HepG2 (cell line): ENCODE measurements at regions not wholly inside any gene's neighbourhood (a gene's known extent, or its start where the extent isn't known, plus 50 kb on each side); places are given as distances from the start of the nearest gene placed in this dataset.

Experiments used
- AGO2 ChIP-seq: fragments of 200-400 bp; formaldehyde crosslinking; optimal IDR thresholded peaks from 2 replicates; pipeline ENCODE3; 2017; ENCODE audit warnings: mild to moderate bottlenecking, low read depth, low read length, moderate library complexity
- CC2D1A ChIP-seq: sonication (generic); formaldehyde crosslinking; IDR thresholded peaks from 2 replicates; pipeline ENCODE4 v1.8.1; 2023; ENCODE audit warnings: mild to moderate bottlenecking, missing genetic modification reagents
- POLR2A ChIP-seq, 2 experiments: IDR thresholded peaks; 2 replicates each; pipeline ENCODE4 v1.6.1; 2011; ENCODE audit warnings: low read depth in 2 of 2, low read length in 2 of 2, mild to moderate bottlenecking in 1 of 2, moderate library complexity in 1 of 2; ENCODE audit not compliant: insufficient read depth in 1 of 2
- RAD21 ChIP-seq: fragments of 450-650 bp; formaldehyde crosslinking; IDR thresholded peaks from 2 replicates; pipeline ENCODE4 v1.5.0; 2020; ENCODE audit warnings: mild to moderate bottlenecking
- ZNF766 ChIP-seq: sonication (generic); formaldehyde crosslinking; IDR thresholded peaks from 2 replicates; pipeline ENCODE4 v1.5.0; 2020; ENCODE audit warnings: missing genetic modification reagents, borderline replicate concordance
- TF ChIP-seq, protein P1 (sequence below), 2 experiments: fragments of 450-650 bp in 1 of 2; sonication (generic) in 1 of 2; formaldehyde crosslinking; IDR thresholded peaks; 2 replicates each; pipeline versions ENCODE4 v1.5.0 to v1.8.0; 2020 to 2022; ENCODE audit warnings: mild to moderate bottlenecking in 1 of 2, missing genetic modification reagents in 1 of 2
- TF ChIP-seq, protein P2 (sequence below): sonication (generic); formaldehyde crosslinking; IDR thresholded peaks from 2 replicates; pipeline ENCODE4 v1.4.0; 2020; ENCODE audit warnings: mild to moderate bottlenecking, low read depth, missing genetic modification reagents
- TF ChIP-seq, protein P3 (sequence below): sonication (generic); formaldehyde crosslinking; IDR thresholded peaks from 2 replicates; pipeline ENCODE4 v1.8.0; 2022; ENCODE audit warnings: missing genetic modification reagents, mild to moderate bottlenecking, borderline replicate concordance
- TF ChIP-seq, protein P4 (sequence below): sonication (generic); formaldehyde crosslinking; IDR thresholded peaks from 2 replicates; pipeline ENCODE4 v1.4.0; 2020; ENCODE audit warnings: missing genetic modification reagents
- TF ChIP-seq, protein P5 (sequence below): sonication (generic); formaldehyde crosslinking; IDR thresholded peaks from 2 replicates; pipeline ENCODE4 v1.5.0; 2020; ENCODE audit warnings: mild to moderate bottlenecking, missing genetic modification reagents, moderate library complexity
- TF ChIP-seq, protein P6 (sequence below): sonication (generic); formaldehyde crosslinking; IDR thresholded peaks from 2 replicates; pipeline ENCODE4 v1.5.1; 2020; ENCODE audit warnings: missing genetic modification reagents, mild to moderate bottlenecking, borderline replicate concordance

DNA sequence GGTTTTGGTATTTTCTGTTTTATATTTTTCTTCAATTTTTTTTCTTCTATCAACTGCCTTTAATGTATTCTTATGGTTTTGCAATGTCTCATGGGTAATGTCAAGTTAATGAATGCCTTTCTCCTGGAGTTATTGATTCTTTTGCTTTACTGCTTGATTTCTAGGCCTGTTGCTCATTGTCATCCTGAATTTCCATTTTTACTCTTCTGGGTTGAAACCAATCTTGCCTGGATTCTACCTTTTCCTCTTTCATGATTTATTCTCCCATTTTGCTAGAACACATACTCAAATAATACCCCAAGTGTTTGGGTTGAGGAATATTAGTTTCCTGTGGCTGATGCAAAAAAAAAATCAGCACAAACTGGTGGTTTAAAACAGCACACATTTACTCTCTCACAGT lies 315.2 kb upstream of the PDZRN3 start:
- TF ChIP-seq, protein P1, sequence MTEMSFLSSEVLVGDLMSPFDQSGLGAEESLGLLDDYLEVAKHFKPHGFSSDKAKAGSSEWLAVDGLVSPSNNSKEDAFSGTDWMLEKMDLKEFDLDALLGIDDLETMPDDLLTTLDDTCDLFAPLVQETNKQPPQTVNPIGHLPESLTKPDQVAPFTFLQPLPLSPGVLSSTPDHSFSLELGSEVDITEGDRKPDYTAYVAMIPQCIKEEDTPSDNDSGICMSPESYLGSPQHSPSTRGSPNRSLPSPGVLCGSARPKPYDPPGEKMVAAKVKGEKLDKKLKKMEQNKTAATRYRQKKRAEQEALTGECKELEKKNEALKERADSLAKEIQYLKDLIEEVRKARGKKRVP (CRISPR knock-in tag; IDR thresholded peaks at IDR 0.05), result no peak
- TF ChIP-seq ZNF766 (CRISPR knock-in tag) (no peak), POLR2A (IDR thresholded peaks at IDR 0.05; ENCODE audit: insufficient read depth in 1 of 2, low read depth in 2 of 2, low read length in 2 of 2) (no peak), CC2D1A (CRISPR knock-in tag) (no peak), RAD21 (CRISPR knock-in tag) (no peak), AGO2 (no peak)
- TF ChIP-seq, protein P2, sequence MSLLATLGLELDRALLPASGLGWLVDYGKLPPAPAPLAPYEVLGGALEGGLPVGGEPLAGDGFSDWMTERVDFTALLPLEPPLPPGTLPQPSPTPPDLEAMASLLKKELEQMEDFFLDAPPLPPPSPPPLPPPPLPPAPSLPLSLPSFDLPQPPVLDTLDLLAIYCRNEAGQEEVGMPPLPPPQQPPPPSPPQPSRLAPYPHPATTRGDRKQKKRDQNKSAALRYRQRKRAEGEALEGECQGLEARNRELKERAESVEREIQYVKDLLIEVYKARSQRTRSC (CRISPR knock-in tag), result no peak
- TF ChIP-seq, protein P3, sequence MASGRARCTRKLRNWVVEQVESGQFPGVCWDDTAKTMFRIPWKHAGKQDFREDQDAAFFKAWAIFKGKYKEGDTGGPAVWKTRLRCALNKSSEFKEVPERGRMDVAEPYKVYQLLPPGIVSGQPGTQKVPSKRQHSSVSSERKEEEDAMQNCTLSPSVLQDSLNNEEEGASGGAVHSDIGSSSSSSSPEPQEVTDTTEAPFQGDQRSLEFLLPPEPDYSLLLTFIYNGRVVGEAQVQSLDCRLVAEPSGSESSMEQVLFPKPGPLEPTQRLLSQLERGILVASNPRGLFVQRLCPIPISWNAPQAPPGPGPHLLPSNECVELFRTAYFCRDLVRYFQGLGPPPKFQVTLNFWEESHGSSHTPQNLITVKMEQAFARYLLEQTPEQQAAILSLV (CRISPR knock-in tag), result no peak
- TF ChIP-seq, protein P4, sequence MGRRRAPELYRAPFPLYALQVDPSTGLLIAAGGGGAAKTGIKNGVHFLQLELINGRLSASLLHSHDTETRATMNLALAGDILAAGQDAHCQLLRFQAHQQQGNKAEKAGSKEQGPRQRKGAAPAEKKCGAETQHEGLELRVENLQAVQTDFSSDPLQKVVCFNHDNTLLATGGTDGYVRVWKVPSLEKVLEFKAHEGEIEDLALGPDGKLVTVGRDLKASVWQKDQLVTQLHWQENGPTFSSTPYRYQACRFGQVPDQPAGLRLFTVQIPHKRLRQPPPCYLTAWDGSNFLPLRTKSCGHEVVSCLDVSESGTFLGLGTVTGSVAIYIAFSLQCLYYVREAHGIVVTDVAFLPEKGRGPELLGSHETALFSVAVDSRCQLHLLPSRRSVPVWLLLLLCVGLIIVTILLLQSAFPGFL (CRISPR knock-in tag), result no peak
- TF ChIP-seq, protein P5, sequence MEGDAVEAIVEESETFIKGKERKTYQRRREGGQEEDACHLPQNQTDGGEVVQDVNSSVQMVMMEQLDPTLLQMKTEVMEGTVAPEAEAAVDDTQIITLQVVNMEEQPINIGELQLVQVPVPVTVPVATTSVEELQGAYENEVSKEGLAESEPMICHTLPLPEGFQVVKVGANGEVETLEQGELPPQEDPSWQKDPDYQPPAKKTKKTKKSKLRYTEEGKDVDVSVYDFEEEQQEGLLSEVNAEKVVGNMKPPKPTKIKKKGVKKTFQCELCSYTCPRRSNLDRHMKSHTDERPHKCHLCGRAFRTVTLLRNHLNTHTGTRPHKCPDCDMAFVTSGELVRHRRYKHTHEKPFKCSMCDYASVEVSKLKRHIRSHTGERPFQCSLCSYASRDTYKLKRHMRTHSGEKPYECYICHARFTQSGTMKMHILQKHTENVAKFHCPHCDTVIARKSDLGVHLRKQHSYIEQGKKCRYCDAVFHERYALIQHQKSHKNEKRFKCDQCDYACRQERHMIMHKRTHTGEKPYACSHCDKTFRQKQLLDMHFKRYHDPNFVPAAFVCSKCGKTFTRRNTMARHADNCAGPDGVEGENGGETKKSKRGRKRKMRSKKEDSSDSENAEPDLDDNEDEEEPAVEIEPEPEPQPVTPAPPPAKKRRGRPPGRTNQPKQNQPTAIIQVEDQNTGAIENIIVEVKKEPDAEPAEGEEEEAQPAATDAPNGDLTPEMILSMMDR (CRISPR knock-in tag), result no peak
- TF ChIP-seq, protein P6, sequence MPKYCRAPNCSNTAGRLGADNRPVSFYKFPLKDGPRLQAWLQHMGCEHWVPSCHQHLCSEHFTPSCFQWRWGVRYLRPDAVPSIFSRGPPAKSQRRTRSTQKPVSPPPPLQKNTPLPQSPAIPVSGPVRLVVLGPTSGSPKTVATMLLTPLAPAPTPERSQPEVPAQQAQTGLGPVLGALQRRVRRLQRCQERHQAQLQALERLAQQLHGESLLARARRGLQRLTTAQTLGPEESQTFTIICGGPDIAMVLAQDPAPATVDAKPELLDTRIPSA, result no peak
